ENCODE measurements at regions not wholly inside any gene's neighbourhood (a gene's known extent, or its start where the extent isn't known, plus 50 kb on each side); places are given as distances from the start of the nearest gene placed in this dataset.

- 64 to 74% (median 65%) methylated on average over 8 of the region's 8 CpGs for WGBS, 3 donors
- H3K27me3 ChIP-seq (ENCODE audit: control insufficient read depth in 3 of 3, insufficient read depth in 3 of 3, low read length in 3 of 3): no peaks in the 10 kb centered on the region
- no peaks in the 10 kb centered on the region for H3K36me3 ChIP-seq (ENCODE audit: control insufficient read depth in 3 of 3, insufficient read depth in 2 of 3, low read depth in 1 of 3, low read length in 3 of 3)
- DNase-seq: no peak
- H3K27ac ChIP-seq (ENCODE audit: low read depth in 1 of 3, low read length in 2 of 3): no peak overlapping the region
- FAIRE-seq: no peak
- no peaks in the 10 kb centered on the region for H3K4me1 ChIP-seq (ENCODE audit: control insufficient read depth in 3 of 3, insufficient read depth in 2 of 3, low read depth in 1 of 3, low read length in 2 of 3)
- no peak overlapping the region for H3K4me3 ChIP-seq (ENCODE audit: low read depth in 1 of 3, low read length in 3 of 3)
- H3K9me3 ChIP-seq (ENCODE audit: control insufficient read depth in 2 of 2, insufficient read depth in 1 of 2, low read depth in 1 of 2, low read length in 1 of 2): peaks cover 4 to 6% of the 10 kb centered on the region in 2 donors
Measured at GRCh38 chr7:53743697-53744402, 708.4 kb downstream of the POM121L12 start.

- Histone ChIP-seq H3K9me3 (ENCODE audit: control insufficient read depth in 2 of 2, insufficient read depth in 1 of 2, low read depth in 1 of 2, low read length in 1 of 2) (peaks cover 4 to 6% of the 10 kb centered on the region in 2 donors), H3K27me3 (ENCODE audit: control insufficient read depth in 3 of 3, insufficient read depth in 3 of 3, low read length in 3 of 3) (no peaks in the 10 kb centered on the region), H3K4me1 (ENCODE audit: control insufficient read depth in 3 of 3, insufficient read depth in 2 of 3, low read depth in 1 of 3, low read length in 2 of 3) (no peaks in the 10 kb centered on the region), H3K4me3 (ENCODE audit: low read depth in 1 of 3, low read length in 3 of 3) (no peak overlapping the region), H3K27ac (ENCODE audit: low read depth in 1 of 3, low read length in 2 of 3) (no peak overlapping the region), H3K36me3 (ENCODE audit: control insufficient read depth in 3 of 3, insufficient read depth in 2 of 3, low read depth in 1 of 3, low read length in 3 of 3) (no peaks in the 10 kb centered on the region)
- 67 to 73% (median 70%) methylated on average over 4 of the region's 4 CpGs for WGBS, 3 donors
- DNase-seq (no peak), FAIRE-seq (no peak)
Measured at GRCh38 chr7:53744403-53744760, 708.9 kb downstream of the POM121L12 start.

- no peak for FAIRE-seq
Measured at GRCh38 chr7:53756946-53757345, 721.5 kb downstream of the POM121L12 start.

GRCh38 chr7:53768186-53768585, 732.8 kb downstream of the POM121L12 start:
- FAIRE-seq (no peak), DNase-seq (no peak)
- H3K27ac ChIP-seq (ENCODE audit: low read depth in 1 of 3, low read length in 2 of 3): no peak overlapping the region
- no peaks in the 10 kb centered on the region for H3K36me3 ChIP-seq (ENCODE audit: control insufficient read depth in 3 of 3, insufficient read depth in 2 of 3, low read depth in 1 of 3, low read length in 3 of 3)
- peaks cover 0 to 3% of the 10 kb centered on the region in 2 donors for H3K9me3 ChIP-seq (ENCODE audit: control insufficient read depth in 2 of 2, insufficient read depth in 1 of 2, low read depth in 1 of 2, low read length in 1 of 2)
- no peaks in the 10 kb centered on the region for H3K4me1 ChIP-seq (ENCODE audit: control insufficient read depth in 3 of 3, insufficient read depth in 2 of 3, low read depth in 1 of 3, low read length in 2 of 3)
- H3K27me3 ChIP-seq (ENCODE audit: control insufficient read depth in 3 of 3, insufficient read depth in 3 of 3, low read length in 3 of 3): no peaks in the 10 kb centered on the region
- no peak overlapping the region for H3K4me3 ChIP-seq (ENCODE audit: low read depth in 1 of 3, low read length in 3 of 3)

More at GRCh38 chr7:53756946-53757345, 721.5 kb downstream of the POM121L12 start:
- no peaks in the 10 kb centered on the region for H3K4me1 ChIP-seq (ENCODE audit: control insufficient read depth in 3 of 3, insufficient read depth in 2 of 3, low read depth in 1 of 3, low read length in 2 of 3)
- H3K27ac ChIP-seq (ENCODE audit: low read depth in 1 of 3, low read length in 2 of 3): no peak overlapping the region
- H3K36me3 ChIP-seq (ENCODE audit: control insufficient read depth in 3 of 3, insufficient read depth in 2 of 3, low read depth in 1 of 3, low read length in 3 of 3): no peaks in the 10 kb centered on the region
- 85 to 89% (median 86%) methylated on average over 3 of the region's 3 CpGs for WGBS, 3 donors
- H3K27me3 ChIP-seq (ENCODE audit: control insufficient read depth in 3 of 3, insufficient read depth in 3 of 3, low read length in 3 of 3): no peaks in the 10 kb centered on the region
- no peak overlapping the region for H3K4me3 ChIP-seq (ENCODE audit: low read depth in 1 of 3, low read length in 3 of 3)
- DNase-seq: no peak
- peaks cover 2 to 4% of the 10 kb centered on the region in 2 donors for H3K9me3 ChIP-seq (ENCODE audit: control insufficient read depth in 2 of 2, insufficient read depth in 1 of 2, low read depth in 1 of 2, low read length in 1 of 2)

GRCh38 chr7:53771701-53772100, 736.3 kb downstream of the POM121L12 start:
- H3K36me3 ChIP-seq (ENCODE audit: control insufficient read depth in 3 of 3, insufficient read depth in 2 of 3, low read depth in 1 of 3, low read length in 3 of 3): no peaks in the 10 kb centered on the region

GRCh38 chr7:53776323-53776722, 740.9 kb downstream of the POM121L12 start:
- Histone ChIP-seq H3K9me3 (ENCODE audit: control insufficient read depth in 2 of 2, insufficient read depth in 1 of 2, low read depth in 1 of 2, low read length in 1 of 2) (no peaks in the 10 kb centered on the region), H3K36me3 (ENCODE audit: control insufficient read depth in 3 of 3, insufficient read depth in 2 of 3, low read depth in 1 of 3, low read length in 3 of 3) (no peaks in the 10 kb centered on the region), H3K4me1 (ENCODE audit: control insufficient read depth in 3 of 3, insufficient read depth in 2 of 3, low read depth in 1 of 3, low read length in 2 of 3) (no peaks in the 10 kb centered on the region), H3K27ac (ENCODE audit: low read depth in 1 of 3, low read length in 2 of 3) (no peak overlapping the region), H3K27me3 (ENCODE audit: control insufficient read depth in 3 of 3, insufficient read depth in 3 of 3, low read length in 3 of 3) (no peaks in the 10 kb centered on the region), H3K4me3 (ENCODE audit: low read depth in 1 of 3, low read length in 3 of 3) (no peak overlapping the region)
- FAIRE-seq (no peak), DNase-seq (no peak)
- WGBS, 3 donors: 32 to 43% (median 34%) methylated on average over 1 of the region's 1 CpG

More at GRCh38 chr7:53771701-53772100, 736.3 kb downstream of the POM121L12 start:
- Histone ChIP-seq H3K27me3 (ENCODE audit: control insufficient read depth in 3 of 3, insufficient read depth in 3 of 3, low read length in 3 of 3) (no peaks in the 10 kb centered on the region), H3K9me3 (ENCODE audit: control insufficient read depth in 2 of 2, insufficient read depth in 1 of 2, low read depth in 1 of 2, low read length in 1 of 2) (no peaks in the 10 kb centered on the region), H3K27ac (ENCODE audit: low read depth in 1 of 3, low read length in 2 of 3) (no peak overlapping the region), H3K4me3 (ENCODE audit: low read depth in 1 of 3, low read length in 3 of 3) (no peak overlapping the region), H3K4me1 (ENCODE audit: control insufficient read depth in 3 of 3, insufficient read depth in 2 of 3, low read depth in 1 of 3, low read length in 2 of 3) (no peaks in the 10 kb centered on the region)
- WGBS, 3 donors: 46 to 76% (median 73%) methylated on average over 2 of the region's 2 CpGs
- FAIRE-seq (no peak), DNase-seq (no peak)

GRCh38 chr7:53789741-53790140, 752.4 kb upstream of the VSTM2A start:
- FAIRE-seq (no peak), DNase-seq (no peak)
- no peaks in the 10 kb centered on the region for H3K36me3 ChIP-seq (ENCODE audit: control insufficient read depth in 3 of 3, insufficient read depth in 2 of 3, low read depth in 1 of 3, low read length in 3 of 3)
- no peak overlapping the region for H3K4me3 ChIP-seq (ENCODE audit: low read depth in 1 of 3, low read length in 3 of 3)
- no peak overlapping the region for H3K27ac ChIP-seq (ENCODE audit: low read depth in 1 of 3, low read length in 2 of 3)
- H3K27me3 ChIP-seq (ENCODE audit: control insufficient read depth in 3 of 3, insufficient read depth in 3 of 3, low read length in 3 of 3): no peaks in the 10 kb centered on the region
- H3K4me1 ChIP-seq (ENCODE audit: control insufficient read depth in 3 of 3, insufficient read depth in 2 of 3, low read depth in 1 of 3, low read length in 2 of 3): no peaks in the 10 kb centered on the region
- H3K9me3 ChIP-seq (ENCODE audit: control insufficient read depth in 2 of 2, insufficient read depth in 1 of 2, low read depth in 1 of 2, low read length in 1 of 2): peaks cover 0 to 13% of the 10 kb centered on the region in 2 donors
- WGBS, 3 donors: 93 to 94% (median 93%) methylated on average over 2 of the region's 2 CpGs

GRCh38 chr7:53794816-53795215, 747.4 kb upstream of the VSTM2A start:
- no peaks in the 10 kb centered on the region for H3K27me3 ChIP-seq (ENCODE audit: control insufficient read depth in 3 of 3, insufficient read depth in 3 of 3, low read length in 3 of 3)
- FAIRE-seq (no peak), DNase-seq (no peak)
- H3K4me3 ChIP-seq (ENCODE audit: low read depth in 1 of 3, low read length in 3 of 3): no peak overlapping the region
- H3K9me3 ChIP-seq (ENCODE audit: control insufficient read depth in 2 of 2, insufficient read depth in 1 of 2, low read depth in 1 of 2, low read length in 1 of 2): peaks cover 1 to 13% of the 10 kb centered on the region in 2 donors
- WGBS, 3 donors: 63 to 86% (median 85%) methylated on average over 1 of the region's 1 CpG
- no peaks in the 10 kb centered on the region for H3K36me3 ChIP-seq (ENCODE audit: control insufficient read depth in 3 of 3, insufficient read depth in 2 of 3, low read depth in 1 of 3, low read length in 3 of 3)
- no peaks in the 10 kb centered on the region for H3K4me1 ChIP-seq (ENCODE audit: control insufficient read depth in 3 of 3, insufficient read depth in 2 of 3, low read depth in 1 of 3, low read length in 2 of 3)
- H3K27ac ChIP-seq (ENCODE audit: low read depth in 1 of 3, low read length in 2 of 3): no peak overlapping the region

GRCh38 chr7:53800746-53801145, 741.4 kb upstream of the VSTM2A start:
- DNase-seq: no peak
- H3K4me3 ChIP-seq (ENCODE audit: low read depth in 1 of 3, low read length in 3 of 3): no peak overlapping the region
- 86 to 87% (median 87%) methylated on average over 4 of the region's 4 CpGs for WGBS, 3 donors
- H3K27ac ChIP-seq (ENCODE audit: low read depth in 1 of 3, low read length in 2 of 3): no peak overlapping the region
- no peaks in the 10 kb centered on the region for H3K36me3 ChIP-seq (ENCODE audit: control insufficient read depth in 3 of 3, insufficient read depth in 2 of 3, low read depth in 1 of 3, low read length in 3 of 3)
- no peaks in the 10 kb centered on the region for H3K27me3 ChIP-seq (ENCODE audit: control insufficient read depth in 3 of 3, insufficient read depth in 3 of 3, low read length in 3 of 3)
- no peaks in the 10 kb centered on the region for H3K4me1 ChIP-seq (ENCODE audit: control insufficient read depth in 3 of 3, insufficient read depth in 2 of 3, low read depth in 1 of 3, low read length in 2 of 3)
- peaks cover 0 to 1% of the 10 kb centered on the region in 2 donors for H3K9me3 ChIP-seq (ENCODE audit: control insufficient read depth in 2 of 2, insufficient read depth in 1 of 2, low read depth in 1 of 2, low read length in 1 of 2)
- FAIRE-seq: no peak

Data from small intestine (tissue), 7 donors.